ENCODE measurements at regions not wholly inside any gene's neighbourhood (a gene's known extent, or its start where the extent isn't known, plus 50 kb on each side); places are given as distances from the start of the nearest gene placed in this dataset.

- no peak for ATAC-seq (ENCODE audit: low FRiP score in 2 of 2)
Observed at GRCh38 chr1:238177960-238178645, 287.4 kb upstream of the ZP4 start.

GRCh38 chr1:238177351-238177750 is 286.6 kb upstream of the ZP4 start:
- 77 to 81% methylated on average over 1 of the region's 1 CpG for WGBS, 2 donors
- no peaks in the 10 kb centered on the region for H3K4me1 ChIP-seq
- H3K27ac ChIP-seq, result no peak overlapping the region
- DNase-seq (no peak), ATAC-seq (ENCODE audit: low FRiP score in 2 of 2) (no peak)
- no peak for TF ChIP-seq CTCF (IDR thresholded peaks at IDR 0.05)
- no peak for TF ChIP-seq EP300 (IDR thresholded peaks at IDR 0.05)
- TF ChIP-seq POLR2AphosphoS5 (IDR thresholded peaks at IDR 0.05), result no peak
- no peak for TF ChIP-seq POLR2A (IDR thresholded peaks at IDR 0.05)
- H3K4me3 ChIP-seq, result no peak overlapping the region
- H3K36me3 ChIP-seq, result no peaks in the 10 kb centered on the region
- H3K9me3 ChIP-seq, result no peaks in the 10 kb centered on the region
- no peaks in the 10 kb centered on the region for H3K27me3 ChIP-seq

More at GRCh38 chr1:238177960-238178645, 287.4 kb upstream of the ZP4 start:
- no peaks in the 10 kb centered on the region for H3K9me3 ChIP-seq
- H3K27me3 ChIP-seq, result no peaks in the 10 kb centered on the region
- DNase-seq, result no peak
- H3K36me3 ChIP-seq, result no peaks in the 10 kb centered on the region
- H3K4me3 ChIP-seq, result no peak overlapping the region
- 77 to 79% methylated on average over 7 of the region's 7 CpGs for WGBS, 2 donors
- TF ChIP-seq EP300 (IDR thresholded peaks at IDR 0.05) (no peak), POLR2AphosphoS5 (IDR thresholded peaks at IDR 0.05) (no peak), CTCF (IDR thresholded peaks at IDR 0.05) (no peak), POLR2A (IDR thresholded peaks at IDR 0.05) (no peak)
- H3K4me1 ChIP-seq, result no peaks in the 10 kb centered on the region
- no peak overlapping the region for H3K27ac ChIP-seq

- 88 to 94% methylated on average over 2 of the region's 2 CpGs for WGBS, 2 donors
- Histone ChIP-seq H3K27me3 (no peaks in the 10 kb centered on the region), H3K27ac (no peak overlapping the region), H3K9me3 (no peaks in the 10 kb centered on the region), H3K4me3 (no peak overlapping the region), H3K4me1 (no peaks in the 10 kb centered on the region), H3K36me3 (no peaks in the 10 kb centered on the region)
- DNase-seq (no peak), ATAC-seq (ENCODE audit: low FRiP score in 2 of 2) (no peak)
- TF ChIP-seq POLR2AphosphoS5 (IDR thresholded peaks at IDR 0.05), result no peak
- no peak for TF ChIP-seq EP300 (IDR thresholded peaks at IDR 0.05)
- no peak for TF ChIP-seq POLR2A (IDR thresholded peaks at IDR 0.05)
Observed at GRCh38 chr1:238176441-238176840, 285.7 kb upstream of the ZP4 start.

GRCh38 chr1:238171985-238172384 is 281.3 kb upstream of the ZP4 start:
- H3K9me3 ChIP-seq, result no peaks in the 10 kb centered on the region
- no peak overlapping the region for H3K4me3 ChIP-seq
- ATAC-seq (ENCODE audit: low FRiP score in 2 of 2) (no peak), DNase-seq (no peak)
- no peak overlapping the region for H3K27ac ChIP-seq
- no peaks in the 10 kb centered on the region for H3K27me3 ChIP-seq
- H3K36me3 ChIP-seq, result no peaks in the 10 kb centered on the region
- 54 to 60% methylated on average over 2 of the region's 2 CpGs for WGBS, 2 donors
- no peaks in the 10 kb centered on the region for H3K4me1 ChIP-seq
- TF ChIP-seq EP300 (IDR thresholded peaks at IDR 0.05), result no peak
- TF ChIP-seq CTCF (IDR thresholded peaks at IDR 0.05), result no peak
- no peak for TF ChIP-seq POLR2AphosphoS5 (IDR thresholded peaks at IDR 0.05)
- no peak for TF ChIP-seq POLR2A (IDR thresholded peaks at IDR 0.05)

- ATAC-seq (ENCODE audit: low FRiP score in 2 of 2) (no peak), DNase-seq (no peak)
- Histone ChIP-seq H3K27ac (no peak overlapping the region), H3K27me3 (no peaks in the 10 kb centered on the region), H3K4me1 (no peaks in the 10 kb centered on the region), H3K9me3 (peaks cover 0 to 6% (median 0%) of the 10 kb centered on the region in 4 donors), H3K36me3 (no peaks in the 10 kb centered on the region), H3K4me3 (no peak overlapping the region)
- TF ChIP-seq EP300 (IDR thresholded peaks at IDR 0.05) (no peak), POLR2A (IDR thresholded peaks at IDR 0.05) (no peak), CTCF (IDR thresholded peaks at IDR 0.05) (no peak), POLR2AphosphoS5 (IDR thresholded peaks at IDR 0.05) (no peak)
Observed at GRCh38 chr1:238161955-238162354, 271.2 kb upstream of the ZP4 start.

Measured in upper lobe of left lung (tissue), 6 donors.